ENCODE measurements at regions not wholly inside any gene's neighbourhood (a gene's known extent, or its start where the extent isn't known, plus 50 kb on each side); places are given as distances from the start of the nearest gene placed in this dataset.

DNA sequence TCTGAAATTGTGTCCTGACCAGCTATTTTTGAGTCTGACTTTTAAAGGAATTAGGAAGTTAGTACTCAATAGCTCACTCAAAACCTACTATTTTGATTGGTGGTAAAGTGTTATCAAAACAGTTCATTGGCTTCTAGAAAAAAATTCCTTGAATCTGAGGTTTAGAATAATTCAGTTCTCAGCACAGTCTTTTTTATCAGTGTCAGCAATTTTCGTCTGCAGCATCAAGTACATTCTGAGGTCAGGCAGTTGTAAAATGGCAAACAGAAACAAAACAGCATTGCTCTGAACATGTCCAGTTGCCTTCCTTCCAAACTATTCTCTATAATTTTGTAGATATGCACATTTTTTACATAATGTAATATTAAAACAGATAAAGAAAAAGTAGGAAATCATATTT lies 1644.1 kb downstream of the SLITRK5 start:
- TF ChIP-seq GATA2 (IDR thresholded peaks at IDR 0.05; ENCODE audit: low read depth, low read length) (no peak), GATA3 (IDR thresholded peaks at IDR 0.05; ENCODE audit: low read depth, low read length) (no peak)

Data from SH-SY5Y (cell line).